WTC11 (cell line): ENCODE measurements at regions not wholly inside any gene's neighbourhood (a gene's known extent, or its start where the extent isn't known, plus 50 kb on each side); places are given as distances from the start of the nearest gene placed in this dataset.

Source experiments
- CREB1 ChIP-seq: sonication (generic); formaldehyde crosslinking; IDR thresholded peaks from 2 replicates; pipeline ENCODE4 v1.8.0; 2023; ENCODE audit warnings: mild to moderate bottlenecking, missing genetic modification reagents
- CTCF ChIP-seq: fragments of 200-600 bp; IDR thresholded peaks from 2 replicates; pipeline ENCODE4 v1.8.0; 2022; ENCODE audit warnings: antibody characterized with exemption
- NR1H2 ChIP-seq: sonication (generic); formaldehyde crosslinking; IDR thresholded peaks from 2 replicates; pipeline ENCODE4 v1.9.0; 2021; ENCODE audit warnings: mild to moderate bottlenecking, moderate library complexity, missing genetic modification reagents
- TEAD1 ChIP-seq: sonication (generic); formaldehyde crosslinking; IDR thresholded peaks from 2 replicates; pipeline ENCODE4 v1.8.0; 2022; ENCODE audit warnings: mild to moderate bottlenecking, missing genetic modification reagents
- TP53 ChIP-seq: sonication (generic); formaldehyde crosslinking; IDR thresholded peaks from 2 replicates; pipeline ENCODE4 v1.8.1; 2023; ENCODE audit warnings: mild to moderate bottlenecking, missing genetic modification reagents
- ZNF317 ChIP-seq: sonication (generic); formaldehyde crosslinking; IDR thresholded peaks from 2 replicates; pipeline ENCODE4 v1.8.1; 2023; ENCODE audit warnings: low read depth, mild to moderate bottlenecking, moderate library complexity, missing genetic modification reagents, borderline replicate concordance
- ZNF396 ChIP-seq: fragments of 250-450 bp; sonication (Bioruptor Pico); IDR thresholded peaks from 2 replicates; pipeline ENCODE4 v1.8.0; 2021; ENCODE audit warnings: mild to moderate bottlenecking, moderate library complexity, borderline replicate concordance
- ZNF423 ChIP-seq: fragments of 250-450 bp; sonication (Bioruptor Pico); IDR thresholded peaks from 2 replicates; pipeline ENCODE4 v2.1.2; 2022; ENCODE audit warnings: mild to moderate bottlenecking, moderate library complexity

- no peak for TF ChIP-seq CTCF
- no peak for TF ChIP-seq CREB1 (CRISPR knock-in tag)
- TF ChIP-seq NR1H2 = no peak
- TF ChIP-seq ZNF317 = no peak
- TF ChIP-seq ZNF423 (CRISPR knock-in tag) = no peak
- no peak for TF ChIP-seq TEAD1 (CRISPR knock-in tag)
- no peak for TF ChIP-seq ZNF396 (CRISPR knock-in tag)
- TF ChIP-seq TP53 (CRISPR knock-in tag) = no peak
These were observed 1263.0 kb downstream of the LRFN5 start for GRCh38 chr14:42869681-42870080.
